ENCODE measurements at regions not wholly inside any gene's neighbourhood (a gene's known extent, or its start where the extent isn't known, plus 50 kb on each side); places are given as distances from the start of the nearest gene placed in this dataset.

GRCh38 chr2:103810875-103811274 lies 1043.0 kb upstream of the POU3F3 start:
- no peak for DNase-seq

DNA sequence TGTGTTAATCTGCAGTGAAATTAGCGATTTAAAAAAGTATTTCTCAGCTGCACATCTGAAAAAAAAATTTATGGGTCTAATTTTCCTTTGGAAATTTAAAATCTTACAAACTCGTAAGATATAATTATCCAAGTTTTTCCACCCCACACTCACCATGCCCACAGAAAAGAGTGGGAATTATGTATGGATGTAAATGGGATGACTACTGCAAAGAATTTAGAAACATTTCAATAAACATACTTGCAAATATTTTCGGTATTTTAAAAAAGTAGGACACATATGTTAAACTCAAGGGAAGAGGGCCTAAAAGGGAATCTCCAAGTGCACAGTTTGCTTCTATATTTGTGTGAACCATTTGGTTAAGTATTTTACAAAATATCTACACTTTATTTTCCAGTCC lies 1039.9 kb upstream of the POU3F3 start:
- DNase-seq: no peak

GRCh38 chr2:103815731-103816130 lies 1038.2 kb upstream of the POU3F3 start:
- no peak for DNase-seq

DNA sequence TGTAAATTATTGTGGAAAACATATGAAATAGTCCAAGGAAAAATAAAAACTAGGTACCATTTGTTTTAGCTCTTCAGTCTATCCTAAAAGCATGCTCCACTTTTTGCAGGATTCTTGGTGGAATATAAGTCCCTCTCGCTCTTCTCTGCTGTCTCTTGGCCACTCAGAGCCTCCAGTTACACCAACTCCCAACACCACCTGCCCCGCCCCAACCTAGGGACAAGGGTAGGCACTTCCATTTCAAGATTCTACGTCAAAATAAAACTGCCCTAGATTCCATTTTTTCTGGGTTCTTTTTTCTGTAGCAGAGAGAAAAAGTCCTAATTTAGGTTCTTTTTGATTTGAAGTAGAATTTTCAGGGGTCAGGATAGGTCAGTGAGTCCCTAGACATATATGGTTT lies 1036.2 kb upstream of the POU3F3 start:
- no peak for DNase-seq

GRCh38 chr2:103818176-103818575 lies 1035.7 kb upstream of the POU3F3 start:
- DNase-seq: no peak

DNA sequence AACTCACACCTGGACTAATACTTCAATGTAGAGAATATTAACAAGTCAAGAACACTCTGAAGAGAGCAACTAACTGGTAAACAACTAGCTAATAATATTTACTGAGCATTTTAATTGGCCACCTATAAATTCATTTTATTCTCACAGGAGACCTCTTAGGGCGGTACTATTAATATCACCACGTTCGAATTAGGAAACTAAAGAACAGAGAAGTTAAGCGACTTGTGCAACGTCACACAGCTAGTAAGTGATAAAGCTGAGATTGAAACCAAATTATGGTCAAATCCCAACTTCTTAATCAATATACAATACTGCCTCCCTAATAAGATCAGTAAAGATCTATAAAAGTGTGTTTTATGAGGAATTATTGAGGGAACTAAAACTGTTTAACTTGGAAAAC lies 1034.3 kb upstream of the POU3F3 start:
- DNase-seq: no peak

DNA sequence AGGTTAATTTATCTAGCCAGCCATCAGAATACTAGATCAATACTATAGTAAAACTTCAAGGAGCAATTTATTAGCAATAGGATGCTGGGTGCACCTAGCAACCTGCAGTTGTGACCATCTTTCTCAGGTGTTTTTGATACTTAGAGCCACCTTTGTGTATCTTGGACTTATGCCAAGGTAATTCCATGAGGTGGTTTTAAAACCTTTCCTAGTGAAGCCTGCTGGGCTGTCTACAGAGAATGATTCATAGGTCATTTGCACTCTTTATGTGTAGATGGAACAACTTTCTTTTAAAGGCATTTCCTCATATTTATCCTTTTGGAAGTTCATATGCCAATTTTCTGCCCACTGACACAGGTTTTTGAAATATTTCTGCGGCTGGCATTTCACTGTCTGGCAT lies 1030.1 kb upstream of the POU3F3 start:
- no peak for DNase-seq

- no peak for DNase-seq
These were observed 1006.6 kb upstream of the POU3F3 start for GRCh38 chr2:103847276-103847675.

DNA sequence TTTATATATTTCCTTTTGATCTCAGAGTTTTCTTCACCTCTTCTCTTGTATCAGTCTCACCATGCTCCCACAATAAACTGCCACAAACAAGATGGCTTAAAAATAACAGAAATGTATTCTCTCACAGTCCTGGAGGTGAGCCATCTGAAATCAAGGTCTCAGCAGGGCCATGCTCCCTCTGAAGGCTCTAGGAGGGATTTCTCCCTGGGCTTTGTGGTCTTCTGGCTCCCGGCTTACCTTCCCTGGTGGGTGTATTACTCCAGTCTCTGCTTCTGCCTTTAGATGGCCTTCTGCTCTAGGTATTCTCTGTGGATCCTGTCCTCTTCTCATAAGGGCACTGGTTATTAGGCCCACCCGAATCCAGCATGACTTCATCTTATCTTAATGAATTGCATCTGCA lies 994.7 kb upstream of the POU3F3 start:
- no peak for DNase-seq

DNA sequence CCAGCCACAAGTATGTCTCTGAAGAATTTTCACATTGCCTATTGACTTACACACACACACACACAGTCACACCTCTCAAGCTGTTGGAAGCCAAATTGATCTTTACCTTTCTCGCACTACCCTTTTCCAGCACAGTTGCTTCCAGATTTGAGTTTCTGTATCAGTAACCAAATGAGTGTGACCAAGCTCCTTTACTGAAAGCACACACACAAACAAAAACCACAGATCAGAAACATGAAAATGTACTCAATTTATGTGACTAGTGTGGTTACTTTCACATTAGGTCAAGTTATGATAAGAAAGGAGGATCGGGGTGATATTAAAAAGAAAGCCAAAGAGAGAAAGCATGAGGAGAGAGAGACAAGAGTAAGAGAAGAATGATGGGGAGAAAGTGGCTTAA lies 993.9 kb upstream of the POU3F3 start:
- no peak for DNase-seq

DNA sequence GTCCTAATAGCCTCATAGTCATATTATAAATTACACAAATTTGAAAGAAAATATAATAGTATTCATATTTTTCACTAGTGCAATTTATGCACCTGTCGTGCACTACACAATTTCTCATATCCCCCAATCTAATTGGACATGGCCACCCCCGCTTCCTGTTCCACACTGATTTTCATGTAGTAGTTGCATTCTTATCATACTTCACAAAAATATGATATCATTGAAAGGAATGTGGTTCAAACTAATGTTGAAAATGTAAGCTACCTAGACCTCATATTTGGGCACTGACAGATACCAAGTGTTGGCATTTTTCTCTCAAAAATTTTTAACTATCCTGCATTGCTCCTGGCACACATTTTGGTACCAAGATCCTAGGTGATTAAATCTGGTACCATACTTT lies 985.5 kb upstream of the POU3F3 start:
- no peak for DNase-seq

GRCh38 chr2:103873716-103874351 lies 980.1 kb upstream of the POU3F3 start:
- no peak for DNase-seq

- DNase-seq: no peak
These were observed 978.8 kb upstream of the POU3F3 start for GRCh38 chr2:103875131-103875530.

DNA sequence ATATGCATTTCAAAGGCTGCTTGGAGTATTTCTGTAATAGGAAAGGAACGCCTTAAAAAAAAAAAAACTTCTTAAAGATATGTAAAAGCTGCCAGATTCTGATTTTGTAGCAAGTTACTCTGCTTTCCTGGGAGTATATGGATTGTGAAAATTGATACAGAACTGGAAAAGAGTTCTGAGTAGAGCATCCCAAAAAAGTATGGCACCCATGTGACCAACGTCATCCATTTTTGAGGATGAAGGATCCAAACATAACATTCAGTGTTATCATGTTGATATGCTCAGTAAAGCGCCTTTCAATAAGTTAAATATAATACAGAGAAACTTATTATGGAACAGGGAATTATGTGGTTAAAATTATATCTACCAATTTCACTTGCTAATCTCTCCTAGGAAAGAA lies 978.4 kb upstream of the POU3F3 start:
- DNase-seq: no peak

DNA sequence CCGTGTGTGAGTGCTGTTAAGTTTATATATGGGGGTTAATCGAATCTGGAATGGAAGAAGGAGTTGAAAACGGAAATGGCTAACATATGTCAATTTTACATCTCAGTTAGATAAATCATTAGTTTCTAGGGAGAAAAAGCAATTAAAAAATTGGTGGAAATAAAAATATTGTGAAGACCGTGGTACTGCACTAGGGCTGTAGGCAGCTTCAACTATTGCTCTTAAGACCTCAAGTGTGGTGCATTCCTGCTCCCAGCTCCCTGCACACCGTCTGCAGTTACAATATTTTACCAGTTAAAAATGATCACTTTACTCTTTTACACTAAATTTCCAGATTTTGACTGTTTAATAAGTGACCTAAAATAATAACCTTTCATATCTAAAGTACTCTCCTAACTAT lies 977.3 kb upstream of the POU3F3 start:
- no peak for DNase-seq

DNA sequence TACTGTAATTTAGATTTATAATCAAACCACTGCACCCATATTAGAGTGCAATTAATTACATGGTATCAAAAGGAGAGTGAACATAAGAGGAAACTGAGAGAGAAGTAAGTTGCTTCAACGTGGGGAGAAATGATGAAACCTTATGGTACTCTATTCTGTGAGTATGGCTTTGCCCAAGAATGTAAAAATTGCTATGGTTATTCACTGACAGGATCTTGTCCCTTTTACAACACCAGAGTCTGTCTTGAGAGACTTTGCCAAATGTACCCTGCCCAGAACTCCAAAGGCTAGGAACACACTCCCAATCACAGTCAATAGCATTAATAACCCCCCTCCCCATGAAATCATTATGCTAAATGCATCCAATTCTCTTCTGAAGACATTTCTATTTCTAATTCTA lies 974.8 kb upstream of the POU3F3 start:
- no peak for DNase-seq

- DNase-seq: no peak
These were observed 973.7 kb upstream of the POU3F3 start for GRCh38 chr2:103880081-103880834.

DNA sequence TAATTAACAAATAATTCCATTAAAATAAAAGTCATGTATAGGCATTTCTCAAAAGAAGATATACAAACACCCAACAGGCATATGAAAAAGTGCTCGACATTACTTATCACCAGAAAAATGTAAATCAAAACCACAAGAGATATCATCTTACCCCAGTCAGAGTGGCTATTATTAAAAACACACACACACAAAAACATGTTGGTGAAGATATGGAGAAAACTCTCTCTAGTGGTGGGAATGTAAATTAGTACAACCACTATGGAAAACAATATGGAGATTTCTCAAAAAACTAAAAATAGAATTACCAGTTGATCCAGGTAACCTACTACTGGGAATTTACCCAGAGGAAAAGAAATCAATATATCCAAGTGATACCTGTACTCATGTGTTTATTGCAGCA lies 966.3 kb upstream of the POU3F3 start:
- DNase-seq: no peak

DNA sequence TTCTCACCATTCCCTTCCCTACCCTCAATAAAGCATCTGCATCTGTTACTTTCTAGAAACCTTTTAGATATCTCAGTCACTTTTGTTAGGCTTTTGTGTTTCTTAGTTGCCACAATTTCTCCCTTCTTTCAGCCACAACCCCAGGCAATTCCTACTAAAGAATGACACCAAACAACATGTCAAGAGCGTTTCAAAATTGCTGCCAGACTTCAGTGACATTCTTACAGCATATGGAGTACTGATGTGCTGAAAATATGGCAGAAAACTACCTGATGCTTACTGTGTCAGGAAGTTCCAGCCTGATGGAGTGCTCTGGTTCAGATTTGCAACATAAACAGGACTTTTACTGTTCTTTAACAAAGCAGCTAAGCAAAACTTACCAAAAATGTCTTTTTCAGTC lies 957.7 kb upstream of the POU3F3 start:
- no peak for DNase-seq

DNA sequence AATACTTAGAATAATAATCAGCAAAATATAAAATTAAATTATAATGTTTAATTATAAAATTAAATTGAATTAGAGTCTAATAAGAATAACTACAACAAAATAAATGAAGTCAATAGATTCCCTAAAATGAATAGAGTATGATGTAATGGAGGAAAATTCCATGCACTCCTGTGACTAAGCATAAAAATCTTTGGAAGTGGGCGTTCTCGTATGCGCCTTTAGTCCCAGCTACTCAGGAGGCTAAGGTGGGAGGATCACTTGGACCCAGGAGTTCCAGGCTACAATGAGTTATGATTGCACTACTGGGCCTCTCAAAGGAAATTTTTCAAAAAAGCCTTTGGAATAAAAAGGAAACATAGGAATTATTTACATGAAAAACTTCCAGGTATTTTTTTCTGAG lies 955.4 kb upstream of the POU3F3 start:
- DNase-seq: no peak

GRCh38 chr2:103902347-103902746 lies 951.6 kb upstream of the POU3F3 start:
- DNase-seq: no peak

GRCh38 chr2:103921161-103921560 lies 932.8 kb upstream of the POU3F3 start:
- DNase-seq: no peak

DNA sequence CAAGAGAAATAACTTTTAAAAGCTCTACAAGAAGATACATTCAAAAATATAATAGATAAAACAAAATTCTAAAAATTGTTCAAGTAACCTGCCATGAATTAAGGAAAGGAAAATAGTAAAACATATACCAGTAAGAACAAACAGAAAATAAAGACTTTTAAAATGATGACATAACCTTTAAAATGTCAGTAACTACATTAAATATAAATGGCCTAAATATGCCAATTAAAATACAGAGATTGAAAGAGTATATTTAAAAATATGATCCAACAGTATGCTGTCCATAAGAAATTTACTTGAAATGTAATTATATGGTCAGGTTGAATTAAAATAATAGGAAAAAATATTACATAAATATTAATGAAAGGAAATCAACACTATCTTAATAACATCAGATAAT lies 911.7 kb upstream of the POU3F3 start:
- no peak for DNase-seq

DNA sequence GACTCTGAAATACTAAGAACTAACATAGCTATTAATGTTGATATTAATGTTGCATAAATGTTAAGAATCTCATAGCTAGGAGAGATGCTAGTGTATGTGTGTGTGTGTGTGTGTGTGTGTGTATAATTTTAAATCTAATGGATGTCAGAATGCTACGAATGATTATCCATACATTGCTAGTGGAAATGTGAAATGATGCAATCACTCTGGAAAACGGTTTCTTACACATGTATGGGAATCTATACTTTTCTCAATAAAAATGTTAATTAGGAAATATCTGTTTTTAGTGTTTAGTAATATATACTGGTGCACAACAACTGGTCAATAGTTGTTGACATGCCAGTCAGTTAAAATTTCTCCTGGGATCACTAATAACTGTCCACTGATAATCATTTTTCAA lies 908.8 kb upstream of the POU3F3 start:
- no peak for DNase-seq

Measured in C1 segment of cervical spinal cord (tissue), 14 donors.